ENCODE measurements at regions not wholly inside any gene's neighbourhood (a gene's known extent, or its start where the extent isn't known, plus 50 kb on each side); places are given as distances from the start of the nearest gene placed in this dataset.

DNA sequence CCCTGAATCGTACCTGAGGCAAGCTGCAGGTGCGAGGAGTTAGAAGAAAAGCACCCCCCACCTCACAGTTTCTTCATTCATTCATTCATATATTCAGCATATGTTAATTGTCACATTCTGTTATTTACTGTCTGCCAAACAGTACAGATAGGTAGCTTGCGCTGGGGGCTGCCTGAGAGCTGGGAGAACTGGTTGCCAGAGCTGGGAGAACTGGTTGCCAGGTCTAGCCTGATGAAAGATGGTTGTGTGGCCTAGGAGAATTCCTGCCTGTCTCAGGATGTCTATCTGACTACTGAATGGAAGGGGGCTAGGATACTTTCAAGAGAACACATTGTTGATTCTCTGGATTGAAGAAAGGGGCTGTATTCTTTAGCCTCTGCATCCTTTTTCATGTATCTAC is 225.9 kb upstream of the POU3F1 start:
- TF ChIP-seq, protein P1, sequence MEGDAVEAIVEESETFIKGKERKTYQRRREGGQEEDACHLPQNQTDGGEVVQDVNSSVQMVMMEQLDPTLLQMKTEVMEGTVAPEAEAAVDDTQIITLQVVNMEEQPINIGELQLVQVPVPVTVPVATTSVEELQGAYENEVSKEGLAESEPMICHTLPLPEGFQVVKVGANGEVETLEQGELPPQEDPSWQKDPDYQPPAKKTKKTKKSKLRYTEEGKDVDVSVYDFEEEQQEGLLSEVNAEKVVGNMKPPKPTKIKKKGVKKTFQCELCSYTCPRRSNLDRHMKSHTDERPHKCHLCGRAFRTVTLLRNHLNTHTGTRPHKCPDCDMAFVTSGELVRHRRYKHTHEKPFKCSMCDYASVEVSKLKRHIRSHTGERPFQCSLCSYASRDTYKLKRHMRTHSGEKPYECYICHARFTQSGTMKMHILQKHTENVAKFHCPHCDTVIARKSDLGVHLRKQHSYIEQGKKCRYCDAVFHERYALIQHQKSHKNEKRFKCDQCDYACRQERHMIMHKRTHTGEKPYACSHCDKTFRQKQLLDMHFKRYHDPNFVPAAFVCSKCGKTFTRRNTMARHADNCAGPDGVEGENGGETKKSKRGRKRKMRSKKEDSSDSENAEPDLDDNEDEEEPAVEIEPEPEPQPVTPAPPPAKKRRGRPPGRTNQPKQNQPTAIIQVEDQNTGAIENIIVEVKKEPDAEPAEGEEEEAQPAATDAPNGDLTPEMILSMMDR (conservative IDR thresholded peaks at IDR 0.05; ENCODE audit: low read length) = no peak
- TF ChIP-seq EZH2phosphoT487 (IDR thresholded peaks at IDR 0.05; ENCODE audit: borderline replicate concordance, low read depth, low read length) = no peak
